K562 (cell line): ENCODE measurements at regions not wholly inside any gene's neighbourhood (a gene's known extent, or its start where the extent isn't known, plus 50 kb on each side); places are given as distances from the start of the nearest gene placed in this dataset.

ENCODE experiments used
- ATAC-seq: fragments of 200-7000 bp; cut with Tn5 transposase; 3 replicates; pipeline ENCODE4 v1.9.1; 2020; ENCODE audit warnings: moderate library complexity
- BruUV-seq: library from RNA; stranded (reverse); fragments of 400-500 nt; replicated peaks from 2 replicates; lab custom pipeline; 2021; lab: Mats Ljungman, UMichigan
- CTCF ChIA-PET: fragments of 300-600 bp; formaldehyde crosslinking; extraction: SDS; loops from one replicate; lab custom pipeline; 2021; ENCODE audit warnings: low intra/inter-chr PET ratio; lab: Yijun Ruan, JAX
- POLR2A ChIA-PET: fragments of 300-600, 350-650 bp; sonication (Branson Sonifier 250); formaldehyde crosslinking; extraction: SDS; loops from one replicate; lab custom pipeline; 2021; ENCODE audit warnings: antibody characterized with exemption, inconsistent platforms; lab: Yijun Ruan, JAX
- DNase-seq, 4 experiments: peaks; one replicate each; pipeline versions ENCODE4 v3.0.0 to v3.0.0-alpha.2; 2011 to 2018; ENCODE audit warnings: low spot score in 3 of 4, mixed read lengths in 3 of 4; ENCODE audit errors: extremely low read depth in 1 of 4
- FAIRE-seq: peaks from 2 replicates; lab custom pipeline; 2011; peaks lifted over from hg19 to GRCh38; lab: Jason Lieb, UNC
- H2AFZ ChIP-seq: 2 replicates; pipeline ENCODE4 v1.6.0; 2011; ENCODE audit warnings: low read depth, low read length, control low read depth, inconsistent platforms
- H3K27ac ChIP-seq: fragments of 200-600 bp; 3 replicates; pipeline ENCODE4 v1.8.0; 2011; ENCODE audit warnings: low read depth, mild to moderate bottlenecking, control low read depth, inconsistent platforms, low read length, moderate library complexity, mixed read lengths; ENCODE audit errors: extremely low read depth
- H3K27me3 ChIP-seq, 2 experiments: fragments of 300-600 bp in 1 of 2; 2 replicates in 1 of 2; 3 replicates in 1 of 2; pipeline versions ENCODE4 v1.6.0 to v1.8.0; 2011; ENCODE audit warnings: inconsistent platforms in 2 of 2, low read length in 2 of 2, mild to moderate bottlenecking in 1 of 2, mixed read lengths in 1 of 2, moderate library complexity in 1 of 2; ENCODE audit not compliant: control insufficient read depth in 2 of 2, insufficient read depth in 2 of 2
- H3K36me3 ChIP-seq: fragments of 300-600 bp; 3 replicates; pipeline ENCODE4 v1.8.0; 2011; ENCODE audit warnings: mild to moderate bottlenecking, low read length, inconsistent platforms; ENCODE audit not compliant: control insufficient read depth, insufficient read depth
- H3K4me1 ChIP-seq, 2 experiments: fragments of 200-600 bp in 1 of 2; replicated peaks in 1 of 2; 2 replicates in 1 of 2; 3 replicates in 1 of 2; pipeline versions ENCODE4 v1.5.1 to v1.8.0; 2011; ENCODE audit warnings: inconsistent platforms in 2 of 2, low read length in 2 of 2, mild to moderate bottlenecking in 1 of 2, mixed read lengths in 1 of 2, moderate library complexity in 1 of 2; ENCODE audit not compliant: control insufficient read depth in 2 of 2, insufficient read depth in 2 of 2
- H3K4me2 ChIP-seq: 2 replicates; pipeline ENCODE4 v1.6.1; 2011; ENCODE audit warnings: low read length, control low read depth, inconsistent platforms, mixed read lengths; ENCODE audit not compliant: insufficient read depth
- H3K4me3 ChIP-seq: fragments of 200-600 bp; sonication (generic), shearing (Covaris generic); 2 replicates; pipeline ENCODE4 v1.5.1; 2016; ENCODE audit warnings: control low read depth, inconsistent platforms
- H3K79me2 ChIP-seq: fragments of 200-600 bp; 3 replicates; pipeline ENCODE4 v1.8.0; 2011; ENCODE audit warnings: low read length, inconsistent platforms; ENCODE audit not compliant: control insufficient read depth, insufficient read depth
- H3K9ac ChIP-seq, 2 experiments: 2 replicates each; pipeline versions ENCODE4 v1.6.0 to v1.6.1; 2011; ENCODE audit warnings: low read depth in 2 of 2, low read length in 2 of 2, control low read depth in 1 of 2, inconsistent platforms in 1 of 2, mild to moderate bottlenecking in 1 of 2, mixed read lengths in 1 of 2; ENCODE audit not compliant: insufficient read depth in 1 of 2
- H3K9me1 ChIP-seq: one replicate; pipeline ENCODE4 v1.6.0; 2011; ENCODE audit warnings: inconsistent platforms, mild to moderate bottlenecking, low read length, moderate library complexity; ENCODE audit not compliant: control insufficient read depth, insufficient read depth
- H3K9me3 ChIP-seq: replicated peaks from 2 replicates; pipeline ENCODE4 v1.5.1; 2011; ENCODE audit warnings: low read depth, low read length, inconsistent platforms; ENCODE audit not compliant: control insufficient read depth, insufficient read depth
- H4K20me1 ChIP-seq: replicated peaks from 2 replicates; pipeline ENCODE4 v1.6.1; 2011; ENCODE audit warnings: low read length, inconsistent platforms, mixed read lengths; ENCODE audit not compliant: control insufficient read depth, insufficient read depth
- BHLHE40 ChIP-seq: IDR thresholded peaks from 2 replicates; pipeline ENCODE4 v1.6.1; 2011; ENCODE audit warnings: low read length, improper control_type of control experiment
- CBX1 ChIP-seq: sonication (generic); IDR thresholded peaks from 2 replicates; pipeline ENCODE4 v1.6.1; 2016; ENCODE audit warnings: antibody characterized with exemption, low read depth, mild to moderate bottlenecking
- FOXM1 ChIP-seq, 2 experiments: fragments of 450-650 bp in 1 of 2; sonication (generic) in 1 of 2; formaldehyde crosslinking in 1 of 2; IDR thresholded peaks; 2 replicates each; pipeline versions ENCODE4 v1.6.1 to v1.9.0; 2017 to 2022; ENCODE audit warnings: low read depth in 2 of 2, mild to moderate bottlenecking in 2 of 2, missing genetic modification reagents in 1 of 2, moderate library complexity in 1 of 2
- GATA2 ChIP-seq: sonication (generic); formaldehyde crosslinking; IDR thresholded peaks from 2 replicates; pipeline ENCODE4 v1.4.0; 2020; ENCODE audit warnings: mild to moderate bottlenecking, missing genetic modification reagents
- HSF4 ChIP-seq: fragments of 250-450 bp; sonication (Bioruptor Pico); IDR thresholded peaks from 2 replicates; pipeline ENCODE4 v2.1.2; 2022; ENCODE audit warnings: mild to moderate bottlenecking, moderate library complexity, borderline replicate concordance
- MTA2 ChIP-seq: fragments of 450-650 bp; IDR thresholded peaks from 2 replicates; pipeline ENCODE4 v1.6.1; 2016; ENCODE audit warnings: low read depth
- PHF20 ChIP-seq: fragments of 450-650 bp; IDR thresholded peaks from 2 replicates; pipeline ENCODE4 v1.6.1; 2018; ENCODE audit not compliant: partially characterized antibody
- PRMT5 ChIP-seq: sonication (generic); formaldehyde crosslinking; IDR thresholded peaks from 2 replicates; pipeline ENCODE4 v1.5.0; 2020; ENCODE audit warnings: missing genetic modification reagents
- TBP ChIP-seq: optimal IDR thresholded peaks from 2 replicates; pipeline ENCODE3; 2011; ENCODE audit warnings: low read depth, low read length, improper control_type of control experiment
- TCF7 ChIP-seq: sonication (generic); IDR thresholded peaks from 2 replicates; pipeline ENCODE4 v1.6.1; 2016; ENCODE audit warnings: antibody characterized with exemption, borderline replicate concordance
- TGIF2 ChIP-seq: sonication (generic); formaldehyde crosslinking; IDR thresholded peaks from 2 replicates; pipeline ENCODE4 v1.8.1; 2022; ENCODE audit warnings: mild to moderate bottlenecking, missing genetic modification reagents, moderate library complexity
- TOE1 ChIP-seq, 2 experiments: fragments of 450-650 bp in 1 of 2; sonication (generic) in 1 of 2; formaldehyde crosslinking in 1 of 2; IDR thresholded peaks; 2 replicates each; pipeline versions ENCODE4 v1.7.1 to v1.8.0; 2016 to 2022; ENCODE audit warnings: borderline replicate concordance in 2 of 2, mild to moderate bottlenecking in 2 of 2, antibody characterized with exemption in 1 of 2, inconsistent platforms in 1 of 2, low read depth in 1 of 2, missing genetic modification reagents in 1 of 2, moderate library complexity in 1 of 2
- TRIM28 ChIP-seq: fragments of 450-650 bp; IDR thresholded peaks from 2 replicates; pipeline ENCODE4 v1.6.1; 2017
- ZKSCAN1 ChIP-seq: fragments of 150-350 bp; IDR thresholded peaks from 2 replicates; pipeline ENCODE4 v1.6.1; 2016; ENCODE audit warnings: low read depth, low read length
- ZNF239 ChIP-seq: fragments of 250-450 bp; sonication (Bioruptor Pico); IDR thresholded peaks from 2 replicates; pipeline ENCODE4 v1.4.0; 2020; ENCODE audit warnings: mild to moderate bottlenecking
- ZNF311 ChIP-seq: fragments of 250-450 bp; sonication (Bioruptor Pico); IDR thresholded peaks from 2 replicates; pipeline ENCODE4 v1.4.0; 2020; ENCODE audit warnings: mild to moderate bottlenecking, moderate library complexity
- ZNF57 ChIP-seq: fragments of 450-650 bp; formaldehyde crosslinking; IDR thresholded peaks from 2 replicates; pipeline ENCODE4 v1.4.0; 2020; ENCODE audit warnings: mild to moderate bottlenecking, moderate library complexity
- WGBS: fragments of 100-300 bp; shearing (Covaris generic); methylation state at CpG from one replicate; pipeline ENCODE4 v1.1.6; 2016; ENCODE audit warnings: low coverage, mixed read lengths; ENCODE audit not compliant: insufficient coverage; ENCODE audit errors: missing lambda C conversion rate; 5-methylcytosine and 5-hydroxymethylcytosine counted together
- in situ Hi-C: fragments of 300-500 bp; cut with MboI; formaldehyde crosslinking; loops from 4 replicates; pipeline ENCODE4 v1.15.0; 2018; ENCODE audit warnings: inconsistent platforms, mixed read lengths
- intact Hi-C: fragments of 100-400 bp; cut with micrococcal nuclease; formaldehyde crosslinking; loops from 2 replicates; pipeline ENCODE4 v1.14.2; 2022
- TF ChIP-seq, protein P1 (sequence below): sonication (generic); formaldehyde crosslinking; IDR thresholded peaks from 2 replicates; pipeline ENCODE4 v1.8.1; 2023; ENCODE audit warnings: mild to moderate bottlenecking, missing genetic modification reagents

DNA sequence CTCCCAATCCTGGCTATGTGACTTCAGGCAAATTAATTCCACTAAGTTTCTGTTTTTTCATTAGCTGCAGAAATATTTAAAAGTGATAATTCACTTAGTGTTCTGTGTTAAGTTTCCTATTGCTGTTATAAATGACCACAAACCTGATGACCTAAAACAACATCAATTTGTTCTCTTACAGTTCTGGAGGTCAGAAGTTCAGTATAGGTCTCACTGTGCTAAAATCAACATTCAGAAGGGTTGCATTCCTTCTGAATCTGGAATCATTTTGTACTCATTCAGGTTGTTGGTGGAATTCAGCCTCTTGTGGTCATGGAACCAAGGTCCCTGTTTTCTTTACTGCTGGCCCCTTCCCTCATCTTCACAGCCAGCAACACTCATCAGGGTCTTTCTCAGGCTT, 254.1 kb downstream of the CNTN3 start:
- no peak overlapping the region for H3K4me2 ChIP-seq
- no peaks in the 10 kb centered on the region for H3K9me1 ChIP-seq
- H3K36me3 ChIP-seq: no peaks in the 10 kb centered on the region
- H3K79me2 ChIP-seq: no peaks in the 10 kb centered on the region
- no peaks in the 10 kb centered on the region for H3K4me1 ChIP-seq
- H2AFZ ChIP-seq: no peak overlapping the region
- in situ Hi-C loops (no loop called here), intact Hi-C loops (no loop called here)
- no peak overlapping the region for H3K27ac ChIP-seq
- no peak overlapping the region for H3K4me3 ChIP-seq
- POLR2A ChIA-PET: no interaction called here
- no peak overlapping the region for H3K9ac ChIP-seq
- no peak for TF ChIP-seq TOE1 (IDR thresholded peaks at IDR 0.05; ENCODE audit: borderline replicate concordance)
- no peak for TF ChIP-seq TOE1 (CRISPR knock-in tag; IDR thresholded peaks at IDR 0.05; ENCODE audit: borderline replicate concordance, low read depth)
- TF ChIP-seq TCF7: no peak
- no peak for TF ChIP-seq PHF20
- no peak for TF ChIP-seq ZNF57 (CRISPR knock-in tag)
- no peak for TF ChIP-seq PRMT5 (CRISPR knock-in tag)
- TF ChIP-seq TRIM28: no peak
- TF ChIP-seq ZKSCAN1: no peak
- TF ChIP-seq, all 486 proteins: peak for 0
- Histone ChIP-seq H3K9me3 (no peaks in the 10 kb centered on the region), H3K27me3 (no peaks in the 10 kb centered on the region), H4K20me1 (no peaks in the 10 kb centered on the region)
- FAIRE-seq (no peak), DNase-seq (no peak), ATAC-seq (no peak)
- CTCF ChIA-PET: no interaction called here
- BruUV-seq: no TSS peak

DNA sequence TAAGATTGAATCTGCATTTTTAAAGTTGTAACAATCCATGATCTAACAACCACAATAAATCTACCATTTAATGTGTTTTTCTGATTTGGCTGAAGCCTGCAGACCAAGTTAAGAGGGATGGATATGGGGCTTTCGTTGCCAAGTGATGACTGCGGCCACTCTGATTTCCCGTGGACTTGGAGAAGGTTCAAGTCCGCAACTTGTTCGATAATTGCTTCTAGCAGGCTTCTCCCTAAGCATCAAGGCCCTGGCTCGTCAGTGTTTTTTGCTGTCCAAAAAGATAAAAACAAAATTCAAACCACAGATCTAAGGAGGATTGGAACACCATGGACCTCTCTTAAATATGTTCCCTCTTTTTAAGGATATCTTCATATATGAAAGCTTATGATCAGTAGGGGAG, 256.6 kb downstream of the CNTN3 start:
- in situ Hi-C loops: no loop called here
- ATAC-seq (no peak), DNase-seq (no peak), FAIRE-seq (no peak)
- Histone ChIP-seq H3K9ac (no peak overlapping the region), H3K27me3 (no peaks in the 10 kb centered on the region), H3K79me2 (no peaks in the 10 kb centered on the region), H3K4me2 (no peak overlapping the region), H3K4me3 (no peak overlapping the region), H3K27ac (no peak overlapping the region), H3K9me3 (no peaks in the 10 kb centered on the region), H2AFZ (no peak overlapping the region), H3K4me1 (no peaks in the 10 kb centered on the region), H3K36me3 (no peaks in the 10 kb centered on the region), H3K9me1 (no peaks in the 10 kb centered on the region), H4K20me1 (no peaks in the 10 kb centered on the region)
- CTCF ChIA-PET: no interaction called here
- intact Hi-C loops: no loop called here
- WGBS: 10% methylated on average over 6 of the region's 6 CpGs
- BruUV-seq: no TSS peak
- POLR2A ChIA-PET: no interaction called here
- no peak for TF ChIP-seq HSF4 (CRISPR knock-in tag)
- no peak for TF ChIP-seq GATA2 (CRISPR knock-in tag)
- TF ChIP-seq TBP: no peak
- TF ChIP-seq CBX1: no peak
- TF ChIP-seq, protein P1, sequence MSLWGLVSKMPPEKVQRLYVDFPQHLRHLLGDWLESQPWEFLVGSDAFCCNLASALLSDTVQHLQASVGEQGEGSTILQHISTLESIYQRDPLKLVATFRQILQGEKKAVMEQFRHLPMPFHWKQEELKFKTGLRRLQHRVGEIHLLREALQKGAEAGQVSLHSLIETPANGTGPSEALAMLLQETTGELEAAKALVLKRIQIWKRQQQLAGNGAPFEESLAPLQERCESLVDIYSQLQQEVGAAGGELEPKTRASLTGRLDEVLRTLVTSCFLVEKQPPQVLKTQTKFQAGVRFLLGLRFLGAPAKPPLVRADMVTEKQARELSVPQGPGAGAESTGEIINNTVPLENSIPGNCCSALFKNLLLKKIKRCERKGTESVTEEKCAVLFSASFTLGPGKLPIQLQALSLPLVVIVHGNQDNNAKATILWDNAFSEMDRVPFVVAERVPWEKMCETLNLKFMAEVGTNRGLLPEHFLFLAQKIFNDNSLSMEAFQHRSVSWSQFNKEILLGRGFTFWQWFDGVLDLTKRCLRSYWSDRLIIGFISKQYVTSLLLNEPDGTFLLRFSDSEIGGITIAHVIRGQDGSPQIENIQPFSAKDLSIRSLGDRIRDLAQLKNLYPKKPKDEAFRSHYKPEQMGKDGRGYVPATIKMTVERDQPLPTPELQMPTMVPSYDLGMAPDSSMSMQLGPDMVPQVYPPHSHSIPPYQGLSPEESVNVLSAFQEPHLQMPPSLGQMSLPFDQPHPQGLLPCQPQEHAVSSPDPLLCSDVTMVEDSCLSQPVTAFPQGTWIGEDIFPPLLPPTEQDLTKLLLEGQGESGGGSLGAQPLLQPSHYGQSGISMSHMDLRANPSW (CRISPR knock-in tag): no peak
- TF ChIP-seq FOXM1 (IDR thresholded peaks at IDR 0.05; ENCODE audit: low read depth): no peak
- TF ChIP-seq FOXM1 (CRISPR knock-in tag; IDR thresholded peaks at IDR 0.05; ENCODE audit: low read depth): no peak
- no peak for TF ChIP-seq ZNF311
- TF ChIP-seq MTA2: no peak
- no peak for TF ChIP-seq BHLHE40
- TF ChIP-seq ZNF239 (CRISPR knock-in tag): no peak
- no peak for TF ChIP-seq TGIF2 (CRISPR knock-in tag)
